H1 (cell line): ENCODE measurements at regions not wholly inside any gene's neighbourhood (a gene's known extent, or its start where the extent isn't known, plus 50 kb on each side); places are given as distances from the start of the nearest gene placed in this dataset.

Experiments
- CTCF ChIA-PET: fragments of 300-600 bp; sonication (Branson Sonifier 250); formaldehyde crosslinking; loops from one replicate; lab custom pipeline; 2021; ENCODE audit not compliant: partially characterized antibody; lab: Charles Lee
- POLR2A ChIA-PET: fragments of 300-600 bp; sonication (Branson Sonifier 250); formaldehyde crosslinking; loops from one replicate; lab custom pipeline; 2021; ENCODE audit warnings: inconsistent platforms; ENCODE audit not compliant: partially characterized antibody; lab: Charles Lee
- DNase-seq, 2 experiments: peaks; one replicate each; pipeline versions ENCODE4 v3.0.0 to v3.0.0-alpha.2; 2010 to 2022; ENCODE audit warnings: low spot score in 2 of 2, low read depth in 1 of 2, mixed read lengths in 1 of 2
- FAIRE-seq: peaks from 2 replicates; lab custom pipeline; 2011; peaks lifted over from hg19 to GRCh38; lab: Jason Lieb, UNC
- H2AFZ ChIP-seq: 2 replicates; pipeline ENCODE4 v1.8.1; 2012; ENCODE audit warnings: low read length, inconsistent platforms
- H2AK5ac ChIP-seq: 2 replicates; pipeline ENCODE4 v1.6.1; 2013; ENCODE audit warnings: low read depth, low read length
- H2BK120ac ChIP-seq: replicated peaks from 2 replicates; pipeline ENCODE3; 2013; ENCODE audit warnings: low read depth, low read length, inconsistent platforms
- H2BK12ac ChIP-seq: 2 replicates; pipeline ENCODE4 v1.6.1; 2013; ENCODE audit warnings: low read depth, low read length
- H2BK15ac ChIP-seq: 2 replicates; pipeline ENCODE4 v1.6.1; 2013; ENCODE audit warnings: low read length
- H2BK20ac ChIP-seq: 2 replicates; pipeline ENCODE4 v1.6.1; 2013; ENCODE audit warnings: low read length
- H2BK5ac ChIP-seq: 2 replicates; pipeline ENCODE4 v1.6.1; 2013; ENCODE audit warnings: low read depth, low read length
- H3K14ac ChIP-seq: 2 replicates; pipeline ENCODE4 v1.6.1; 2013; ENCODE audit warnings: inconsistent platforms; ENCODE audit not compliant: insufficient read length
- H3K18ac ChIP-seq: 2 replicates; pipeline ENCODE4 v1.6.1; 2013; ENCODE audit warnings: low read length; ENCODE audit errors: extremely low read depth
- H3K23ac ChIP-seq: 2 replicates; pipeline ENCODE4 v1.6.1; 2013; ENCODE audit warnings: inconsistent platforms; ENCODE audit not compliant: insufficient read length
- H3K23me2 ChIP-seq: 2 replicates; pipeline ENCODE4 v1.6.1; 2013; ENCODE audit warnings: low read depth, low read length
- H3K27ac ChIP-seq: 2 replicates; pipeline ENCODE4 v1.6.1; 2011; ENCODE audit warnings: low read depth, low read length, inconsistent platforms
- H3K27me3 ChIP-seq, 4 experiments: replicated peaks in 1 of 4; 1 replicate in 1 of 4; 2 replicates in 3 of 4; pipeline versions ENCODE4 v1.6.1 to v1.8.1; 2011 to 2013; ENCODE audit warnings: low read length in 3 of 4, mild to moderate bottlenecking in 3 of 4, inconsistent platforms in 2 of 4, mixed read lengths in 2 of 4, moderate library complexity in 1 of 4; ENCODE audit not compliant: control insufficient read depth in 3 of 4, insufficient read depth in 3 of 4; ENCODE audit errors: extremely low read depth in 1 of 4
- H3K36me3 ChIP-seq, 4 experiments: 2 replicates each; pipeline versions ENCODE4 v1.6.1 to v1.8.1; 2011 to 2013; ENCODE audit warnings: mild to moderate bottlenecking in 4 of 4, low read length in 3 of 4, moderate library complexity in 2 of 4, control low read depth in 1 of 4, inconsistent platforms in 1 of 4; ENCODE audit not compliant: insufficient read depth in 4 of 4, control insufficient read depth in 2 of 4
- H3K4ac ChIP-seq: replicated peaks from 2 replicates; pipeline ENCODE3; 2013; ENCODE audit warnings: low read length, low read depth, mixed read lengths, inconsistent platforms; ENCODE audit not compliant: insufficient read length
- H3K4me1 ChIP-seq, 4 experiments: replicated peaks in 1 of 4; 1 replicate in 1 of 4; 2 replicates in 3 of 4; pipeline versions ENCODE4 v1.6.1 to v1.8.1; 2011 to 2013; ENCODE audit warnings: low read length in 3 of 4, inconsistent platforms in 2 of 4, mixed read lengths in 1 of 4; ENCODE audit not compliant: insufficient read depth in 4 of 4, control insufficient read depth in 3 of 4
- H3K4me2 ChIP-seq, 2 experiments: 2 replicates each; pipeline versions ENCODE4 v1.6.1 to v1.8.1; 2011 to 2013; ENCODE audit warnings: low read depth in 2 of 2, low read length in 2 of 2, control low read depth in 1 of 2, inconsistent platforms in 1 of 2, mild to moderate bottlenecking in 1 of 2; ENCODE audit not compliant: insufficient read depth in 1 of 2
- H3K4me3 ChIP-seq, 4 experiments: fragments of 200-600, 300-600 bp in 1 of 4; sonication (generic), shearing (Covaris generic), sonication (Bioruptor Twin) in 1 of 4; 2 replicates each; pipeline versions ENCODE4 v1.5.1 to v1.8.1; 2011 to 2016; ENCODE audit warnings: low read length in 4 of 4, low read depth in 3 of 4, control low read depth in 2 of 4, inconsistent platforms in 2 of 4, mild to moderate bottlenecking in 2 of 4, mixed read lengths in 1 of 4, moderate library complexity in 1 of 4; ENCODE audit not compliant: insufficient read depth in 2 of 4; ENCODE audit errors: extremely low read depth in 1 of 4
- H3K56ac ChIP-seq: replicated peaks from 2 replicates; pipeline ENCODE3; 2013; ENCODE audit warnings: low read depth, mild to moderate bottlenecking, mixed read lengths, low read length, inconsistent platforms; ENCODE audit not compliant: insufficient read length
- H3K79me1 ChIP-seq: 2 replicates; pipeline ENCODE4 v1.6.1; 2013; ENCODE audit warnings: low read depth, low read length, control low read depth
- H3K79me2 ChIP-seq, 2 experiments: 2 replicates each; pipeline versions ENCODE4 v1.6.1 to v1.8.1; 2012 to 2013; ENCODE audit warnings: low read length in 2 of 2, mild to moderate bottlenecking in 2 of 2, inconsistent platforms in 1 of 2; ENCODE audit not compliant: insufficient read depth in 2 of 2, control insufficient read depth in 1 of 2
- H3K9ac ChIP-seq, 4 experiments: replicated peaks in 1 of 4; 1 replicate in 1 of 4; 2 replicates in 3 of 4; pipeline versions ENCODE4 v1.6.1 to v1.8.1; 2011 to 2013; ENCODE audit warnings: low read depth in 3 of 4, low read length in 3 of 4, control low read depth in 2 of 4, mild to moderate bottlenecking in 2 of 4, moderate library complexity in 2 of 4, inconsistent platforms in 1 of 4; ENCODE audit errors: extremely low read depth in 1 of 4
- H3K9me3 ChIP-seq, 2 experiments: 2 replicates each; pipeline versions ENCODE4 v1.6.1 to v1.8.1; 2012 to 2013; ENCODE audit warnings: mild to moderate bottlenecking in 2 of 2, moderate library complexity in 2 of 2, control low read depth in 1 of 2, inconsistent platforms in 1 of 2, low read depth in 1 of 2, low read length in 1 of 2, mixed read lengths in 1 of 2; ENCODE audit not compliant: insufficient read depth in 2 of 2
- H4K20me1 ChIP-seq, 2 experiments: replicated peaks in 1 of 2; 2 replicates each; pipeline versions ENCODE3 to v1.8.1; 2011 to 2013; ENCODE audit warnings: inconsistent platforms in 2 of 2, low read length in 2 of 2, mild to moderate bottlenecking in 1 of 2; ENCODE audit not compliant: insufficient read depth in 2 of 2, control insufficient read depth in 1 of 2
- H4K5ac ChIP-seq: 2 replicates; pipeline ENCODE4 v1.6.1; 2013; ENCODE audit warnings: low read length, low read depth, mixed read lengths, inconsistent platforms; ENCODE audit not compliant: insufficient read length
- H4K8ac ChIP-seq: 2 replicates; pipeline ENCODE4 v1.8.0; 2013; ENCODE audit warnings: mild to moderate bottlenecking, moderate library complexity, low read length, inconsistent platforms; ENCODE audit not compliant: insufficient read depth; ENCODE audit errors: extremely low read depth
- H4K91ac ChIP-seq: replicated peaks from 2 replicates; pipeline ENCODE3; 2013; ENCODE audit warnings: low read length, mixed read lengths, inconsistent platforms; ENCODE audit not compliant: insufficient read length
- BACH1 ChIP-seq: IDR thresholded peaks from 2 replicates; pipeline ENCODE4 v1.6.1; 2012; ENCODE audit warnings: low read length, improper control_type of control experiment
- CBX5 ChIP-seq: fragments of 300-800, 300-1000 bp; sonication (generic); IDR thresholded peaks from 2 replicates; pipeline ENCODE4 v1.7.1; 2016; ENCODE audit warnings: antibody characterized with exemption, low read length, low read depth
- CREB1 ChIP-seq: IDR thresholded peaks from 2 replicates; pipeline ENCODE4 v1.6.1; 2012; ENCODE audit warnings: inconsistent platforms
- EZH2 ChIP-seq: fragments of 200-600 bp; sonication (generic); IDR thresholded peaks from 2 replicates; pipeline ENCODE4 v1.7.1; 2012; ENCODE audit warnings: low read depth, mild to moderate bottlenecking, moderate library complexity, low read length, inconsistent platforms; ENCODE audit not compliant: severe bottlenecking
- FOSL1 ChIP-seq: IDR thresholded peaks from 2 replicates; pipeline ENCODE4 v1.6.1; 2011; ENCODE audit warnings: mild to moderate bottlenecking, low read depth, low read length, moderate library complexity; ENCODE audit not compliant: insufficient read depth
- JUND ChIP-seq: IDR thresholded peaks from 2 replicates; pipeline ENCODE4 v1.6.1; 2011; ENCODE audit warnings: mild to moderate bottlenecking, improper control_type of control experiment, low read length
- KDM1A ChIP-seq: fragments of 200-600, 300-600 bp; sonication (generic); IDR thresholded peaks from 2 replicates; pipeline ENCODE4 v1.7.1; 2016; ENCODE audit warnings: mild to moderate bottlenecking, low read length, borderline replicate concordance
- KDM4A ChIP-seq: IDR thresholded peaks from one replicate; pipeline ENCODE4 v1.7.1; 2012; ENCODE audit warnings: low read depth, mild to moderate bottlenecking, moderate library complexity, low read length, inconsistent platforms; ENCODE audit not compliant: severe bottlenecking
- NANOG ChIP-seq: IDR thresholded peaks from 2 replicates; pipeline ENCODE4 v1.6.1; 2011; ENCODE audit warnings: low read length, low read depth, mild to moderate bottlenecking, inconsistent platforms; ENCODE audit not compliant: insufficient read depth, poor library complexity, severe bottlenecking
- PHF8 ChIP-seq: fragments of 200-600 bp; sonication (generic); conservative IDR thresholded peaks from 2 replicates; pipeline ENCODE4 v1.7.1; 2012; ENCODE audit warnings: low read depth, mild to moderate bottlenecking, inconsistent platforms, low read length, moderate library complexity
- RFX5 ChIP-seq: IDR thresholded peaks from 2 replicates; pipeline ENCODE4 v1.6.1; 2011; ENCODE audit warnings: low read depth, low read length, improper control_type of control experiment, borderline replicate concordance
- SIRT6 ChIP-seq: IDR thresholded peaks from one replicate; pipeline ENCODE4 v1.7.1; 2012; ENCODE audit warnings: low read length, inconsistent platforms
- SP1 ChIP-seq: IDR thresholded peaks from 2 replicates; pipeline ENCODE4 v1.6.1; 2011; ENCODE audit warnings: low read depth, low read length
- WGBS, 2 experiments: shearing (Covaris generic) in 1 of 2; methylation state at CpG; one replicate each; pipeline versions ENCODE4 v1.1.6 to v1.1.7; 2013 to 2015; ENCODE audit warnings: low lambda C conversion rate in 2 of 2, mixed read lengths in 2 of 2, inconsistent platforms in 1 of 2, low coverage in 1 of 2, missing lambda C conversion rate in 1 of 2; ENCODE audit not compliant: insufficient replicate concordance in 2 of 2, insufficient coverage in 1 of 2, insufficient read length in 1 of 2; ENCODE audit errors: extremely low coverage in 1 of 2, missing lambda C conversion rate in 1 of 2; 5-methylcytosine and 5-hydroxymethylcytosine counted together
- TF ChIP-seq, protein P1 (sequence below): IDR thresholded peaks from 2 replicates; pipeline ENCODE4 v1.6.1; 2012; ENCODE audit warnings: low read length, inconsistent platforms

DNA sequence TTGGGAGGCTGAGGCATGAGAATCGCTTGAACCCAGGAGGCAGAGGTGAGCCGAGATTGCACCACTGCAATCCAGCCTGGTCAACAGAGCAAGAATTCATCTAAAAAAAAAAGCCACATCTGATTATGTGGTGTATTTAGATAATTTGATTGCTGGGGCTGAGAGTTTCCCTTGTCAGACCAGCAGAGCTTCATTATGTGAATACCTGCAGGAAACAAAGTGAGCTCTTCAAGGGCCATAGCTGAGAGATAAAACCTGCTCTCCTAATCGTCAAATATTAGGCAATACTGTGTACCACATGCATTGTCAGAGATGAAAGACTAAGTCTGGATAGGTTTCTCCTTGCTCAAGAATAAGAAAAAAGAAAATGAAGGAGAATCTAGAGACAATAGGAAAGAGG, 800.0 kb upstream of the IGFBP7 start:
- FAIRE-seq (no peak), DNase-seq (no peak)
- H3K18ac ChIP-seq, result no peak overlapping the region
- ChIA-PET POLR2A (no interaction called here), CTCF (interaction anchor here (0.6 to 1.3 kb wide), 3 partner anchors 310 to 1259 kb away, joined by 3 to 4 read pairs (median 4); no protein-coding TSS in a partner anchor)
- H3K14ac ChIP-seq, result no peak overlapping the region
- H4K20me1 ChIP-seq, result no peaks in the 10 kb centered on the region
- H2BK12ac ChIP-seq, result no peak overlapping the region
- H3K36me3 ChIP-seq, result no peaks in the 10 kb centered on the region
- no peak overlapping the region for H2BK20ac ChIP-seq
- H3K23me2 ChIP-seq, result no peaks in the 10 kb centered on the region
- H3K23ac ChIP-seq, result no peak overlapping the region
- no peak overlapping the region for H4K8ac ChIP-seq
- H3K4me2 ChIP-seq, result no peak overlapping the region
- H4K5ac ChIP-seq, result no peak overlapping the region
- no peak overlapping the region for H2AFZ ChIP-seq
- WGBS, 2 experiments, result 90% methylated on average over 3 of the region's 3 CpGs; no CpG with 5 or more reads in 1 of the 2 experiments
- H3K27ac ChIP-seq, result no peak overlapping the region
- no peak overlapping the region for H3K4ac ChIP-seq
- H4K91ac ChIP-seq, result no peak overlapping the region
- H2BK5ac ChIP-seq, result no peak overlapping the region
- no peaks in the 10 kb centered on the region for H3K4me1 ChIP-seq
- H3K79me1 ChIP-seq, result no peaks in the 10 kb centered on the region
- no peak overlapping the region for H2AK5ac ChIP-seq
- no peak overlapping the region for H2BK120ac ChIP-seq
- no peak overlapping the region for H3K4me3 ChIP-seq
- H2BK15ac ChIP-seq, result no peak overlapping the region
- H3K9me3 ChIP-seq, result no peaks in the 10 kb centered on the region
- H3K56ac ChIP-seq, result no peak overlapping the region
- no peaks in the 10 kb centered on the region for H3K79me2 ChIP-seq
- H3K27me3 ChIP-seq, result no peaks in the 10 kb centered on the region
- H3K9ac ChIP-seq, result no peak overlapping the region
- TF ChIP-seq FOSL1 (no peak), EZH2 (no peak), JUND (no peak), BACH1 (no peak), NANOG (no peak), SIRT6 (no peak), CBX5 (no peak), PHF8 (no peak), KDM4A (no peak), RFX5 (no peak), KDM1A (no peak), CREB1 (no peak), SP1 (no peak)
- TF ChIP-seq, protein P1, sequence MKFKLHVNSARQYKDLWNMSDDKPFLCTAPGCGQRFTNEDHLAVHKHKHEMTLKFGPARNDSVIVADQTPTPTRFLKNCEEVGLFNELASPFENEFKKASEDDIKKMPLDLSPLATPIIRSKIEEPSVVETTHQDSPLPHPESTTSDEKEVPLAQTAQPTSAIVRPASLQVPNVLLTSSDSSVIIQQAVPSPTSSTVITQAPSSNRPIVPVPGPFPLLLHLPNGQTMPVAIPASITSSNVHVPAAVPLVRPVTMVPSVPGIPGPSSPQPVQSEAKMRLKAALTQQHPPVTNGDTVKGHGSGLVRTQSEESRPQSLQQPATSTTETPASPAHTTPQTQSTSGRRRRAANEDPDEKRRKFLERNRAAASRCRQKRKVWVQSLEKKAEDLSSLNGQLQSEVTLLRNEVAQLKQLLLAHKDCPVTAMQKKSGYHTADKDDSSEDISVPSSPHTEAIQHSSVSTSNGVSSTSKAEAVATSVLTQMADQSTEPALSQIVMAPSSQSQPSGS, result no peak
